ENCODE measurements at regions not wholly inside any gene's neighbourhood (a gene's known extent, or its start where the extent isn't known, plus 50 kb on each side); places are given as distances from the start of the nearest gene placed in this dataset.
"Not testable (repeated sequence)": the region's sequence is repeated elsewhere in the genome, so short reads cannot be mapped to it uniquely, and the experiment has no call there.

- no peak for DNase-seq (ENCODE audit: low read depth in 2 of 2)
Measured at GRCh38 chr12:45490232-45490881, 239.1 kb upstream of the ARID2 start.

- DNase-seq (ENCODE audit: low read depth in 2 of 2), result no peak
Measured at GRCh38 chr12:45494279-45494678, 235.2 kb upstream of the ARID2 start.

GRCh38 chr12:45498645-45499044, 230.9 kb upstream of the ARID2 start:
- no peak for DNase-seq (ENCODE audit: low read depth in 2 of 2)

- DNase-seq (ENCODE audit: low read depth in 2 of 2), result no peak
Measured at GRCh38 chr12:45502481-45503128, 226.9 kb upstream of the ARID2 start.

- DNase-seq (ENCODE audit: low read depth in 2 of 2), result no peak
Measured at GRCh38 chr12:45503899-45504298, 225.6 kb upstream of the ARID2 start.

GRCh38 chr12:45504316-45505010, 225.0 kb upstream of the ARID2 start:
- no peak for DNase-seq (ENCODE audit: low read depth in 2 of 2)

- DNase-seq (ENCODE audit: low read depth in 2 of 2), result no peak
Measured at GRCh38 chr12:45509187-45509586, 220.3 kb upstream of the ARID2 start.

GRCh38 chr12:45509621-45510020, 219.9 kb upstream of the ARID2 start:
- DNase-seq (ENCODE audit: low read depth in 2 of 2), result no peak

GRCh38 chr12:45517381-45517780, 212.1 kb upstream of the ARID2 start:
- no peak for DNase-seq (ENCODE audit: low read depth in 2 of 2)

GRCh38 chr12:45518291-45519235, 210.9 kb upstream of the ARID2 start:
- peak; percentile 7 to 9 for DNase-seq (ENCODE audit: low read depth in 2 of 2)

GRCh38 chr12:45522227-45522626, 207.3 kb upstream of the ARID2 start:
- no peak for DNase-seq (ENCODE audit: low read depth in 2 of 2)

GRCh38 chr12:45526823-45527222, 202.7 kb upstream of the ARID2 start:
- DNase-seq (ENCODE audit: low read depth in 2 of 2), result not testable (repeated sequence)

GRCh38 chr12:45532113-45532512, 197.4 kb upstream of the ARID2 start:
- DNase-seq (ENCODE audit: low read depth in 2 of 2), result no peak

- DNase-seq (ENCODE audit: low read depth in 2 of 2), result no peak
Measured at GRCh38 chr12:45535610-45536180, 193.8 kb upstream of the ARID2 start.

- DNase-seq (ENCODE audit: low read depth in 2 of 2), result no peak
Measured at GRCh38 chr12:45536284-45536683, 193.2 kb upstream of the ARID2 start.

- DNase-seq (ENCODE audit: low read depth in 2 of 2), result no peak
Measured at GRCh38 chr12:45540661-45541341, 188.7 kb upstream of the ARID2 start.

GRCh38 chr12:45543887-45544286, 185.6 kb upstream of the ARID2 start:
- peak in 1 of 2 donors; percentile 2 for DNase-seq (ENCODE audit: low read depth in 2 of 2)

- DNase-seq (ENCODE audit: low read depth in 2 of 2), result no peak
Measured at GRCh38 chr12:45546545-45546944, 183.0 kb upstream of the ARID2 start.

GRCh38 chr12:45547132-45547531, 182.4 kb upstream of the ARID2 start:
- DNase-seq (ENCODE audit: low read depth in 2 of 2), result no peak

GRCh38 chr12:45547822-45548221, 181.7 kb upstream of the ARID2 start:
- DNase-seq (ENCODE audit: low read depth in 2 of 2), result no peak

- DNase-seq (ENCODE audit: low read depth in 2 of 2), result no peak
Measured at GRCh38 chr12:45548426-45548825, 181.1 kb upstream of the ARID2 start.
